22Rv1 (cell line): ENCODE measurements at regions not wholly inside any gene's neighbourhood (a gene's known extent, or its start where the extent isn't known, plus 50 kb on each side); places are given as distances from the start of the nearest gene placed in this dataset.

Source experiments
- CTCF ChIP-seq: fragments of 450-650 bp; IDR thresholded peaks from 2 replicates; pipeline ENCODE4 v1.5.1; 2017; ENCODE audit warnings: mild to moderate bottlenecking
- ZFX ChIP-seq: fragments of 450-650 bp; IDR thresholded peaks from 2 replicates; pipeline ENCODE4 v1.6.1; 2017; ENCODE audit warnings: antibody characterized with exemption, borderline replicate concordance

GRCh38 chr13:53135301-53135700 lies 106.7 kb downstream of the OLFM4 start:
- TF ChIP-seq CTCF, result no peak
- no peak for TF ChIP-seq ZFX
